GM10266 (cell line): ENCODE measurements at regions not wholly inside any gene's neighbourhood (a gene's known extent, or its start where the extent isn't known, plus 50 kb on each side); places are given as distances from the start of the nearest gene placed in this dataset.

Experiments
- DNase-seq: peaks from one replicate; pipeline ENCODE4 v3.0.0; 2012; ENCODE audit errors: extremely low spot score
- TF ChIP-seq, protein P1 (sequence below): IDR thresholded peaks from 2 replicates; pipeline ENCODE4 v1.5.1; 2012; ENCODE audit warnings: mild to moderate bottlenecking, low read depth; ENCODE audit not compliant: control insufficient read depth, insufficient read depth; ENCODE audit errors: missing control alignments

DNA sequence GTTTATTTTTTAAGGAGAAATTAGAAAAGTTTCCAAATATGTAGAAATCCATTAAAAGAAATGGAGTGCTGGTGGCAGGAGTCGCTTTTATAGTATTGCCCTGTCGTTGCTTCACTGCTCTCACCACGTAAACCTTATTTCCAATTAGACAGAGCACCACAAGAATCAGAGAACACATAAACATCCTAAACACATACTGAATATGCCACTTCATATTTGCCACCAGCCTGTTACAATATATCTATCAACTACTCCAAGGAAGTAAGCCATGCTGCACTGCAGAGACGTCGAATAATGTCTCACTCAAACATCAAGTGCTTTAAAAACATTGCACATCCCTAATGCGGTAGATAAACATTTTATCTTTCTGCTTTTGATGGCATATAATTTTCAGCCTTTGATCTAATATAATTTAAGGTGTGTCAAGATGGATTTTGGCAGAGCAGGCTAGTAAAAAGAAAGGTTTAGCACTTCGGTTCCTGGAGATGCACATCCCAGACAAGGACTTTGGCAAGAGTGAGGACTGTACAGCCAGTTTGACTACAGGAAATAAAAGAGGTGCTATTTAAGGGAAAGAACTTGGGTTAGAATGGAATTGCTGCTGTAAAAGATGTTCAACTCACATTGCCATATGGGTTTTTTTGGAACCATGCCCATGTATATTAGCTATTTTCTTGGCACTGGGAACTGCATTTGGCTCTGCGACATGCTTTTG, 932.3 kb downstream of the EFNB2 start:
- TF ChIP-seq, protein P1, sequence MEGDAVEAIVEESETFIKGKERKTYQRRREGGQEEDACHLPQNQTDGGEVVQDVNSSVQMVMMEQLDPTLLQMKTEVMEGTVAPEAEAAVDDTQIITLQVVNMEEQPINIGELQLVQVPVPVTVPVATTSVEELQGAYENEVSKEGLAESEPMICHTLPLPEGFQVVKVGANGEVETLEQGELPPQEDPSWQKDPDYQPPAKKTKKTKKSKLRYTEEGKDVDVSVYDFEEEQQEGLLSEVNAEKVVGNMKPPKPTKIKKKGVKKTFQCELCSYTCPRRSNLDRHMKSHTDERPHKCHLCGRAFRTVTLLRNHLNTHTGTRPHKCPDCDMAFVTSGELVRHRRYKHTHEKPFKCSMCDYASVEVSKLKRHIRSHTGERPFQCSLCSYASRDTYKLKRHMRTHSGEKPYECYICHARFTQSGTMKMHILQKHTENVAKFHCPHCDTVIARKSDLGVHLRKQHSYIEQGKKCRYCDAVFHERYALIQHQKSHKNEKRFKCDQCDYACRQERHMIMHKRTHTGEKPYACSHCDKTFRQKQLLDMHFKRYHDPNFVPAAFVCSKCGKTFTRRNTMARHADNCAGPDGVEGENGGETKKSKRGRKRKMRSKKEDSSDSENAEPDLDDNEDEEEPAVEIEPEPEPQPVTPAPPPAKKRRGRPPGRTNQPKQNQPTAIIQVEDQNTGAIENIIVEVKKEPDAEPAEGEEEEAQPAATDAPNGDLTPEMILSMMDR: no peak
- no peak for DNase-seq

GRCh38 chr13:105599477-105600037, 935.9 kb downstream of the EFNB2 start:
- no peak for DNase-seq
- TF ChIP-seq, protein P1: no peak

DNA sequence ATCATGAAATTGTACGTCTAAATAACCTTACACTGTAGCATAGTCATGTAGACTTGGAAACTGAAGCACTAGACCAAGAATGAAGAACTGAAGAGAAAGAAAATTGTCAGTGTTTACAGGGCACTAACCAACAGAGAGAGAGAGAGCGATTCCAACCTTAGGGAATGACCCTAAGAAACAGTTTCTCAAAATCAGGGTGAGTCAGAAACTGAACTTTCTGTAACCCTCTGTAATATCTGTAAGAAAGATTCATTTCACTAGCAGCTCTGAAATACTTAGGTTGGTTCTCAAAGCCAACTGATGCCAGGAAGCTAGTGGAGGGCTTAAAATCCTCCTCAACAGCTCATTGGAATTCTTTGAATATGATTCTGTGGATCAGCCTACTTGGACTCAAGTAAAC, 936.9 kb downstream of the EFNB2 start:
- DNase-seq: no peak
- TF ChIP-seq, protein P1: no peak

GRCh38 chr13:105597573-105597972, 937.9 kb downstream of the EFNB2 start:
- TF ChIP-seq, protein P1: no peak

DNA sequence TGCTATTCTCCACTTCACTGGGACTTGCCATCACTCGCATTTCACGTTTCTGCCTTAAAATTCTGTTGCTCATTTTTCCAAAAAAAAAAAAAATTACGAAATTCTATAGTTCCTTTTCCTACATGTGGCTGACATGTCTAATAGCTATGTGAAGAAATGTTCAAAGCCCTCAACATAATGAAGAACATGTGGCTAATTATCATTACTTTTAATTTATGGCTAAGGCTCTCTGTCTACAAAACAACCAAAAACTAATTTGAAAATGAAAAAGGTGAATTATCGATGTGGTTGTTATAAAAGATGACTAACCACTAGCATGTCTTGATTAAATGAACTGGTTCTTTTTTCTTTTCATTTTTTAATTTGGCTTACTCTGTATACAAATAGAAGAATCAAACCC, 940.0 kb downstream of the EFNB2 start:
- TF ChIP-seq, protein P1: no peak
- no peak for DNase-seq

More at GRCh38 chr13:105597573-105597972, 937.9 kb downstream of the EFNB2 start:
- DNase-seq: no peak

DNA sequence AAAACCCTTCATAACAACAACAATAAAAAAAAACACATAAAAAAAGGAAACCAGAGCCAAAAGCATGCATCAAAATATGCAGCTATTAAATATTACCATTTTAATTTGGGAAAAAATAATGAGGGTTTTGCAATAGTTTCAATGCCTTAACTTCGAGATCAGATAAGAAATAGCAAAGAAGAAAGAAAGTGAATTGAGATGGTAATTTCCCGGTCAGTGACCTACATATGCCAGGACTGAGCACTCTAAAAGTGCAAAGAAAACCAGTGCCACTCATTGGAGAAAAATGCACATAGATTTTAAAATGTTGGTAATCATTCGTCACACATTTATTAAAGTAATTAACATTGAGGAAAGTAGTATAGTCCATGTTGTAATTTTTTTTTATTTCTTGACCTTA, 944.2 kb downstream of the EFNB2 start:
- TF ChIP-seq, protein P1: no peak
- DNase-seq: no peak

DNA sequence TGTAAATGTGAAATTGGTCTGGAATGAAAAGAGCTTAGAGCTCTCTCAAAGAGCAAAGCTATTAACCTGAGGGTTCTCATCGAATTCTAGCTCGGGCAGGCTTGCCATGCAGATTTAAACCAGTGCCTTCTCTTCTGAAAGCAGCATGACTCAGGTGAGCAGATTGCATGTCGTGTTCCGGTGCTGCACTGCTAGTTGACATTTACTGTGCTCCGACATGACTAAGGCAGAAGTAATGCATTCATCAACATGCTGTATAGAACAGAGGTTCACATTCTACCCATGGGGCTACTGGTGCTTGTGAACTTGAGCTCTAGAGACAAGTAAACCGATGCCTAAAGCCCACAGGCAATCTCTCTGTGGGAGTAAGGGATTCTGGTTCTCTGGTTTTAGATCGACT, 947.7 kb downstream of the EFNB2 start:
- TF ChIP-seq, protein P1: no peak
- no peak for DNase-seq
